Epithelial cell of esophagus (primary cell): ENCODE measurements at regions not wholly inside any gene's neighbourhood (a gene's known extent, or its start where the extent isn't known, plus 50 kb on each side); places are given as distances from the start of the nearest gene placed in this dataset.

Source experiments
- DNase-seq: peaks from one replicate; pipeline ENCODE4 v3.0.0; 2010; ENCODE audit warnings: low read depth
- H3K4me3 ChIP-seq: 2 replicates; pipeline ENCODE4 v1.5.1; 2011; ENCODE audit warnings: mild to moderate bottlenecking, low read length, control low read depth
- TF ChIP-seq, protein P1 (sequence below): IDR thresholded peaks from 2 replicates; pipeline ENCODE4 v1.5.1; 2011; ENCODE audit warnings: low read depth, mild to moderate bottlenecking, low read length, control low read depth, inconsistent platforms; ENCODE audit not compliant: insufficient read depth; ENCODE audit errors: missing control alignments

DNA sequence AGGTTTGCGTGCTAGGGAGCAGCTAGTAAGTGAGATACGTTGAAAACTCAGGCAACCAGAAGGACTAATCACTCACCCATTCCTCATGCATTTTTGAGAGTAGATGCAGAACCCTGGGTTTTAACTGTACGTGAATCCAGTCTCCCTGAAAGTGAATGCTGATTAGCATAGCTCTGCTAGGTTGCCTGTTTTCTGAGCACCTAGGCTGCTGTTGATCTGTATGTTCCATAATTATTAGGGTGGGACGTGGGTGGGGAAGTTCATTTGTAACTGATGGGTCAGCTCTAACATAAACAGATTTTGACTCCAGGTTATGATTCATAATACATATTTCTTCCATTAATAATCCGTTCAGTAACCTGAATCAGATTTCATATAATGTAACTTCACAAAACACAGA is 379.0 kb upstream of the FANCL start:
- DNase-seq, result peak; percentile 85
- TF ChIP-seq, protein P1, sequence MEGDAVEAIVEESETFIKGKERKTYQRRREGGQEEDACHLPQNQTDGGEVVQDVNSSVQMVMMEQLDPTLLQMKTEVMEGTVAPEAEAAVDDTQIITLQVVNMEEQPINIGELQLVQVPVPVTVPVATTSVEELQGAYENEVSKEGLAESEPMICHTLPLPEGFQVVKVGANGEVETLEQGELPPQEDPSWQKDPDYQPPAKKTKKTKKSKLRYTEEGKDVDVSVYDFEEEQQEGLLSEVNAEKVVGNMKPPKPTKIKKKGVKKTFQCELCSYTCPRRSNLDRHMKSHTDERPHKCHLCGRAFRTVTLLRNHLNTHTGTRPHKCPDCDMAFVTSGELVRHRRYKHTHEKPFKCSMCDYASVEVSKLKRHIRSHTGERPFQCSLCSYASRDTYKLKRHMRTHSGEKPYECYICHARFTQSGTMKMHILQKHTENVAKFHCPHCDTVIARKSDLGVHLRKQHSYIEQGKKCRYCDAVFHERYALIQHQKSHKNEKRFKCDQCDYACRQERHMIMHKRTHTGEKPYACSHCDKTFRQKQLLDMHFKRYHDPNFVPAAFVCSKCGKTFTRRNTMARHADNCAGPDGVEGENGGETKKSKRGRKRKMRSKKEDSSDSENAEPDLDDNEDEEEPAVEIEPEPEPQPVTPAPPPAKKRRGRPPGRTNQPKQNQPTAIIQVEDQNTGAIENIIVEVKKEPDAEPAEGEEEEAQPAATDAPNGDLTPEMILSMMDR, result no peak
- no peak overlapping the region for H3K4me3 ChIP-seq

DNA sequence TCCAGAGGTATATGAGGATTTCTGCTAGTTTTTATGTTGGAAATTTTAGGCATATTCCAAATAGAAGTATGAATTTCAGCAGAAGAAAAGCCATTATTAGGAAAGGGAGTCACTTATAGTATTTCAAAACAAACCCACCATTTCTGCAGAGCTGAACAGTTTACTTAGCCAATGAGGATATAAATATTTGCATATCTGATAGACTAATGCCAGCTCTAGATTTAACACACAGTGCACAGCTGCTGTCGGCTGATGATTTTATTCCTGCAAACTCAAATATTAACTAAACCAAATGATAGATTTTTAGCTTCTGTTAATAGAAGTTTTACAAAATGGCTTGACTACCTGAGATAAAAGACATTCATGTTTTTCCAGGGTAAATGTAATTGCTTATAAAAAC is 375.8 kb upstream of the FANCL start:
- no peak overlapping the region for H3K4me3 ChIP-seq
- DNase-seq, result no peak
- TF ChIP-seq, protein P1, result no peak

DNA sequence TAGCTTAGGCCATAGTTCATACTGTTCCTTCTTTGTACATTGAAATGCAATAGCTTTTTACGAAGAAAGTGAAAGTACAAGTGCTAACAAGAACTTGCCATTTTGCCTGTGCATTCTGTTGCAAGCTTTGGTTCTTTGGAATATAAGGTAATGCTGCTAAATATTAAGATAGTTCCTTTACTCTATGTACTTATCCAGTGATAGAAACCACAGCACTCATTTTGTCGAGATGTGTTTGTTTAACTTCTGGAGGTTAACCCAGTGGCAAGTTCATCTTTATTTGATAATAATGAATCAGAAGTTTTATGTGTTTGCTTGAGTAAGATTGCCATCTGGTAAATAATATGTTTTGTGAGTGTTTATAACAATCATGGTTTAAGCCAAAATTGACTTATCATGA is 373.1 kb upstream of the FANCL start:
- DNase-seq, result no peak
- no peak overlapping the region for H3K4me3 ChIP-seq
- TF ChIP-seq, protein P1, result no peak

DNA sequence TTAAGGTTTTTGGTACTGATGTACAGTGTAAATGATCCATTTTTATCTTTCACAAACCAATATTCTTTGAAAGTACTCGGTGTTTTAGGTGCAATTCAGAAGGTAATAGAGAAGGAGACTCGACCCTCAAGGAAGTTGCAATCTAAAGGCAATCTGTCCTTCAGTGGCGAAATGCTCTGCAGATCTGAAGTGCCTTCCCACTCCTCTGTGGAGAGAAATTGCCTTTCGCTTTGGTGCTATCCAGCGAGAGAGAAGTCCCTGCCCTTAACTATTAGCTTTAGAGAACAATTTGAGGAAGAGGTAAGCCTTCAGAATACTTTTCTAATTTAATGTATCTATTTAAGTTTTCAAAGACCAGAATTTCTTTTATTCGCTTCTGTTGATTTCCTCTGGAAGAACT is 371.8 kb upstream of the FANCL start:
- TF ChIP-seq, protein P1, result no peak
- no peak for DNase-seq
- no peak overlapping the region for H3K4me3 ChIP-seq

DNA sequence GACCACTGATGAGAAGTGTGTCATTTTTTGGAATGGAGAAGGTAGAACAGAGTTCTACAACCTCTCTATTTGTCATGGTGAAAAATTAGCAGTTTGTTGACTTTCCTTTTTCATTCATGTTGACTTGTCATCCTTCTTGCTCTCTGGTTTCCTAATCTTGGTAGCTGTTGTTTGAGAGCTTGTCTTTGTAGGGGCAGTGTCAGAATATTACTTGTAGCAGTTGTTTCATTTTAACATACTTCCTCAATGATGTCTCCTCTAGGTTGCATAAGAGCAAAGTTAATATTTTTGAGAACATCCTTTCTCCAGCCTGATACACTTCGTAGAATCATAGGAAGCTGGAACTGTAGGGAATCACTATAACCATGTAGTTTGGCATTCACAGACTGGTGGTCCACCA is 368.2 kb upstream of the FANCL start:
- TF ChIP-seq, protein P1, result no peak
- DNase-seq, result no peak
- no peak overlapping the region for H3K4me3 ChIP-seq

DNA sequence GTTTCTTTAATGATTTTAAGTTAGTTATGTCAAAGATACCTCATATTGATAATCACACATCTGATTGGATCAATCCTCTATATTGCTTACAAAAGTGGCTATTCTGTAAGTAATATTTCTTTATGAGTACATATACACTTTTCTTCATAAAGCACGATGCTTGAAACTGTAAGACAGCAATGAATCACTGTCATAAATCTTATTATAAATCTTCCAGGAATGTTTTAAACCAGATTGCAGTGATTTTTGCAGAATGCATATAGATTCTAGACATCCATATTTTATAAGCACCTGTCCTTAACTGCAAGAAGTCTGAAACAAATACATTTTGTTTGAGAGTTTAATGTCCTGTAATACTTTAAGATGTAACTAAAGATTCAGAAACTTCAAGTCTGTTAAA is 367.0 kb upstream of the FANCL start:
- TF ChIP-seq, protein P1, result no peak
- no peak for DNase-seq
- no peak overlapping the region for H3K4me3 ChIP-seq

DNA sequence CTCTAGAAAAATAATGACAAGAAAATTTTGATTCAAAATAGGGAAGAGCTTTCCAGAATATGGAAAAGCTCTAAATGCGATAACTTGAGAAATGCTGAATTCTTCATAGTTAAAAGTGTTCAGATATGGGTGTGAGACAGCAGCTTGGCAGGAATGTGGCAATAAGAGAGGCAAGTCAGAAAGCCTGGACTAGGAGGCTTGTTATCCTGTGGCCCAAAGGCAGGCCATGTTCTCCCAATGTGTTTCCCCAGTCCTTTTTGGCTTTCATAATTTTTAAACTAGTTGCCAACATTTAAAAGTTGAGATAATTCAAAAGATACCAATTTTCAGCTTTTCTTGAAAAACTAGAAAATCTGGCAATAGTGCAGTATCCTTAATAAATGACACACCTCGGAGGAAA is 366.3 kb upstream of the FANCL start:
- H3K4me3 ChIP-seq, result no peak overlapping the region
- TF ChIP-seq, protein P1, result no peak
- no peak for DNase-seq
